HG02852 (cell line): ENCODE measurements at regions not wholly inside any gene's neighbourhood (a gene's known extent, or its start where the extent isn't known, plus 50 kb on each side); places are given as distances from the start of the nearest gene placed in this dataset.
"Not testable (repeated sequence)": the region's sequence is repeated elsewhere in the genome, so short reads cannot be mapped to it uniquely, and the experiment has no call there.

Source experiments
- ATAC-seq: cut with Tn5 transposase; IDR thresholded peaks from one replicate; pipeline ENCODE4 v1.9.1; 2021; ENCODE audit warnings: mild to moderate bottlenecking, moderate library complexity; ENCODE audit not compliant: unreplicated experiment

DNA sequence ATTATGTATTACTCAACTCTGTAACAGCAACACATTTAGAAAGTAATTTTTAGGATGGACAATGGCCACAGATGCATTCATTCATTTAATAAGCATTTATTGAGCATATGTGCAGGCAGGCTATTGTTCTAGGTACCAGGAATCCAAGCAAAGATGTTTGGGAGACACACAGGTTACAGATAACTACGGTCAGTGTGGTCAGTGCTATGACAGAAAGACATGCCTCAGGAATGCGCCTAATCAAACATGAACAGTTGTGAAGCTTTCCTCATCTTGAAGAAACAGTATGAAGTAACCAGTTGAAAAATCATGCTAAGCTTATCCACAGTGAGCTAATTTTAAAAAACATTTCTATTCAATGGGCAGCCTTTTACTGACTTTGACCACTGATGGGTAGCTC, 155.4 kb upstream of the CCDC54 start:
- no peak for ATAC-seq

DNA sequence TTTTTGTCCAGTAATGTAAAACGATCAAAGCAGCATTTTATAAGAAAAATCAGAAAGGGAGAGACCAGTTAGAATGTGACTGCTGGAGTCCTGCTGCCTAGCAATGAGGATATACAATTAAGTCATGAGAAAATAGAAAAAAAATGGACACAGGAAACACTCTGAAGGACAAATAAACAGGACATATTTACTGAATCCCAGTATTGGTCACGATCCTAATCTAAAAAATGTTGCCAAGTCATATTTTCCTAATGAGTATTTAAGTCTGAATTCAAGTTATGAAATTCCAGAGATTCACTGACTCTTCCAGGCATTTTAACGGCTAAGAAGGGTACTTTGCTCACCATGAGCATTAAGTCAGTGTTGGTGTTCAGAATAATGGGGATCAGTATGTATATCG, 154.3 kb upstream of the CCDC54 start:
- ATAC-seq = no peak

DNA sequence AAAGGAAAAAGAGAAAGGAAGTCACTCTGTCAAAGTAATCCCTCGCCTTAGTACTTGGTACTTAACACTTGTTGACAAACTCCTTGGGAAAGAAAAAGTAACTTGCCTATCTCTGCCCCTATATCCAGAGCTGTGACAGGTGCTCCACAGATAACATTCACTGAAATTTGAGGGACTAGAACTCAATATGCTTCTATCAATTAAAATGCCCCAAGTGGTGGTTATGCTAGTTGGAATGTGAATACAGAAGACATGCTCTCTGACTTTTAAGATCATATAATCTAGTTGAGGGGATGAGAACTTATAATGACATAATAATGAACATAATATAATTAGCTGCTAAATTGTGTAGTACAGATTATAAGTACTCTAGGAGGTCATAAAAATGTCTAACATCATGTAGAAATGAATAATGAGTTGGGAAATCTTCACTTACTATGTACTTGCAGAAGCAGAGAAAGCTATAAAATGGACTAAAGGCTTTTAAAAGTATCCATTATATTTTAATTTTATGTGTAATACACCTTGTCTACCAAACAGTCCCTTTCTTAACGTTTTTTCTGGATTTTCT, 153.1 kb upstream of the CCDC54 start:
- no peak for ATAC-seq

DNA sequence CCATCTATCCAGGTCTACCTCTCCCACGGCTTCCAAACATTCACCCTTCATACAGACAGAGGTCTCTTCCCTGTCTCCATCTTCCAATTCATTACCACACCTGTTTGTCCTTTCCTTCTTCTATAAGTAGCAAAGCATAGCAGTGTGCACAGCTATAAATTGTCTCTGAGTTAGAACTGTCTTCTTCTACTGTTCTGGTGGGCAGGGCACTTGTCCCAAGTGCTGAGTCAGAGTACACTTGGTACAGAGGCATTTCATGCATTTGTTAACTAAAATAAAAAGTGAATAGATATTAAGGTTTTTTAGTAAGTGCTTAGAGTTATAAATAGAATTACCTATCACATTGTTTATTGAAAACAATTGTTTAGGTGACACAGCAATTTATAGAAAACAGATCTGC, 150.1 kb upstream of the CCDC54 start:
- ATAC-seq = no peak

DNA sequence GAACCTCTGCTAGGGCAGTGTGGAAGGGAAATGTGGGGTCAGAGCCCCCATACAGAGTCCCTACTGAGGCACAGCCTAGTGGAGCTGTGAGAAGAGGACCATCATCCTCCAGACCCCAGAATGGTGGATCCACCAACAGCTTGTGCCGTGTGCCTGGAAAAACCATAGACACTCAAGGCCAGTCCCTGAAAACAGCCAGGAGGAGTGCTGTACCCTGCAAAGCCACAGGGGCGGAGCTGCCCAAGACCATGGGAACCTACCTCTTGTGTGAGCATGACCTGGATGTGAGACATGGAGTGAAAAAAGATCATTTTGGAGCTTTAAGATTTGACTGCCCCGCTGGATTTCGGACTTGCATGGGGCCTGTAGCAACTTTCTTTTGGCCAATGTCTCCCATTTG, 143.4 kb upstream of the CCDC54 start:
- ATAC-seq = not testable (repeated sequence)

DNA sequence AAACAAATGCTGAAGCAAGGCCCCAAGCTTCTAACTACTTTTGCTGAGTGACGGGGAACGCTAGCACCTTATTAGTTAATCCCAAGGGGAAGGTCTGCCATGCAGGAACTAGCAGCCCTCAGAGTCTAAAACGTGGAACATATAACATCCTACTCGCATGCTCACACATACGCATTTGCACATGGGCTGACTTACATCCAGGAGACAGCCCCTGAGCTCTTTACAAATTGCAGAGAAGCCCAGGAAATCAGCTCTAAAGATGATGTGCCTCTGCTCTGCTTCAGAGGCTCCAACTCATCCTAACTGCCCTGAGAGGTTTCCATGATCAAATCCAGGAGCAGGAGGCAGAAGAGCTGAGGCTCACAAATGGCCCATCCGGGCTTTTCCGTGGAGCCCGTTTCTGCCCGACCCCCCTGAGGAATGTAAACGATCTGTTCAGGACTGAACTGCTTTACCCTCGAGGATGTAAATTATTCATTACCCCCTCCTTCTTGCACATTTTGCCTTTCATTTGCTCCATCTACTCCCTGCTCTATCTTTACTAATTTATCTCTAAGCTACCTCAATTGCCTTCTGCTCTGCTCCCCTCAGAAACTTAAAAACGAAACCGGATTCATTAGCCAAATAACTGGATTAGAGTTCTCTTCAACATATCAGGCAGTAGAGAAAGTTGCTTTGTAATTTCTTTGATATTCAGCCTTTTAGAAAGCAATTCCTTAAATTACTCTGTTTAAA, 141.9 kb upstream of the CCDC54 start:
- peak; percentile 6 for ATAC-seq

DNA sequence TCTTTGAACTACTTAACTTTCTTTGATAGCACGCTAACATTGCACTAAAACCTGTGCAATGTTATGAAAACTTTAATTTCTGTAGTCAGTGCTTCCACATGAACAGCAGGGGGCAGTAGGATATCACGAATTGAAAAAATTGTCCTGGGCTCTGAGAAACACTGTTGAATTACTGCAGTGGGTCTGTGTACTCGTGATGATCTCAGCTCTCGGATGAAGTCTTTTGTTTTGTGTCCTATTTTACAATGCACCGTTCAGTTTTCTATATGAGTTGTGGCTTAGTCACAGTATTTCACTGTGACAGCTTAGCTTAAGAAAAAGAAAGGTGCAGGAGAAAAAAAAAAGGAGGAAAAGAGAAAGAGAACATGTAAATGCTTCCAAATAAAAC, 141.3 kb upstream of the CCDC54 start:
- peak; percentile 63 for ATAC-seq

DNA sequence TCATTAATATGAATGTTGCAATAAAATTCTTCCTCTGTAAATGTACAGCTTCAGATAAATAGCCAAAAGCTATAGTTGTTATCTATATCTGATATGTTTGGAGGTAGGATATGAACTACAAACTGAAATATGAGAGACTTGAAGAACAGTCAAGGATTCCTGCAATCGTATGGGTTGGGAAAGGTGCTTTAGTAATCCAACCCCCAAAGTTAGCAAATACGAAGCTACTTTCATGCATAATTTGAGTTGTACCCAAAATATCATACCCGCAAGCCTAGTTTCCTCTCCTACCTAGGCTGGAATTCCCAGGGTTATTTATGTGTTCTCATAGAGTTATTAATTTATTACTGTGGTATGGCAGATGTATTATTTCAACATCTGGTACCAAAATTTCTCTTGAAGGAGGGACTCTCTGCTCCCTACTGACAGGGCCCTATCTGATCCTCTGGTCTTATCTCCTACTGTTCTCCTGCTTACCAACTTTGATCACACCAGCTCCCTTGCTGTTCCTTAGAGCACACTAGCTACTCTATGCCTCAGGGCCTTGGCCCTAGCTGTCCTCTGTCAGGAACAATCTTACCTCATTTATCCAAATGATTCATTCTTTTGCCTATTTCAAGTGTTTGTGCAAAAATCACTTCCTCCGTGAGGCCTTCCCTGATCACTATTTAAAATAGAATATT, 140.4 kb upstream of the CCDC54 start:
- ATAC-seq = no peak

DNA sequence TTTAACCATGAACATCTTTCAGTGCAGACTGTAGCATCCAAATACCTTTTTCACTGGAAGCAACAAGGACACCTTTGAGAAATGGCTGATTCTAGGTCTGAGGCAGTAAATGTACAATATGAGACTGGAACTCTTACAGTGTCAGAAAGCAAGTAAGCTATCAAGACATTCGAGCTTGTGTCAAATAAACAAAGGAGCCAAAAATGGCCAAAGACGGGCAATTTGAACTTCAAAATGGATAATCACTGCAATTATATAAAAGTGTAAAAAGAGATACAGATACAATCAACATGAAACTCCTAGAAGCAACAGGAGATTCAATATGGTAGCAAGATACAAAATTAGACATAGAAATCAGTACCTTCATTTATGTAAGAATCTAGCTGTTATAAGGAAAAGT, 138.5 kb upstream of the CCDC54 start:
- ATAC-seq = no peak

DNA sequence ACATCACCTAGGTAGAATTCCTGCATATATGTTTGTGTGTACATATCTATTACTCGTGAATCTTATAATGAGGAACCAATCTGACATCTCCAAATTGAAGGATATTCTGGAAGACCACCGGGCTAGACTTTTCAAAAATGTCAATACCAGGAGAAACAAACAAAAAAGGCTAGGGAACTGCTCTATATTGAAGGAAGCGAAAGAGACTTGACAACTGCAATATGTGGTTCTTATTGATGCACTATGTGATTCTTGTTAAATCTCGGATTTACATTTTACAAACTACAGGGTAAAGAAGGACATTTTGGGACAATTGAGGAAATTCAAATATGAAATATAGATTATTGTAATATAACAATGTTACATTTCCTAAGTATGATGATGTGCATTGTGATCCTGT, 137.5 kb upstream of the CCDC54 start:
- ATAC-seq = no peak

DNA sequence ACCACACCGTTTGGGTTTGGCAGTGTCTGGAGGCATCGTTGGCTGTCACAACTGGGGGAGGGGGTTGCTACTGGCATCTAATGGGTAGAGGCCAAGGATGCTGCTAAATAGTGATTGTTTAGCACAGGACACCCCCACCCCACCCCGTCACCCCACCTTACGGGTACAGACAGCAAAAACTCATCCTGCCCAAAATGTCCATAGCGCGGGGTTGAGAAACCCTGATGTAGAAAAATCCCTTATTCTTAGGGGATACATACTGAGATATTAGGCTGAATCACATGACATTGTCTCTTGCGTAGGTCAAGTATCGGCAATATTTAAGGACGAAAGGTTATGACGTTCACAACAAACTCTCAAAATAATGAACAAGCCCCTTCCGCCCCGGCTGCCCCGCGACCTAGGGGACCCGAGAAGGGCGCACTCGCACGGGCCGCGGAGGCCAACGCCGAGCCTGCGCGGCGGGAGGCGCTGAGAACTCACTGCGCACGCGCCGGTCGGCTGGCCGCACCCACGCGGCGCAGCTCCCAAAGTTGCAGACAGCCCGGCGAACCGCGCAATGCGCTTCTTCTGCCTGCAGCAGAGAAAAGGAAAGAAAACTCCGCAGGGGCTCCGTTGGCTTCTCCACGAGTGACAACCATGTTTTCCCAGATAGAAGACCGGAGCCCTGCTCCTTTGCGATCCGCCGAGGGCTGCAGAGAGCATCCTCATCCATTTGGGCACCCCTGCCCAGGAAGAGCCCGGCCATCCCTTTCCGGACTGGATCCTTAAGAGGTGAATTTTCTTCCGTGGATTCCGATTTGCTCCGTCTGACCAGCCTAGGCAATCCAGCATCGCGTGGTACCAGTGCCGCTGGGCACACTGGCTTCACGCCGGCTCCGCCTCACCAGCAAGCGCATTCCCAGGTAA, 136.8 kb upstream of the CCDC54 start:
- peak; percentile 93 for ATAC-seq

DNA sequence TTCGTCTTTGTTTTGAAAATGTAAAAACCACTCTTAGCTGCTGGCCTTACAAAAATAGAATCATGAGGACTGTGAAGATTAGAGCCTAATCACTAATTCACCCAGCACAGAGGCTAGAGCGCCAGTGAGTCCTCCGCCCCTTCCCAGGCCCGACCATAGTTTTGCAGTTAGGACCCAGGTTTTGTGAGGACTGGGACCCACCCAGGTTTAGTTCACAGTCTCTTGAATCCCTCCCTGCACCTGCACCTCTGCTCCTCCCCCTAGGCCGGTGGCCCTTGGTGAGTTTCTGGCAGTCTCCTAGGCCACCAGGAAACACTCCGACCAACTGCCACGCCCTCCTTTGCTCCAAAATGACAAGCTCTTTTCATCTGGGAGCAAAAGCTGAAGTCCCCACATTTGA, 136.0 kb upstream of the CCDC54 start:
- ATAC-seq = peak; percentile 28

DNA sequence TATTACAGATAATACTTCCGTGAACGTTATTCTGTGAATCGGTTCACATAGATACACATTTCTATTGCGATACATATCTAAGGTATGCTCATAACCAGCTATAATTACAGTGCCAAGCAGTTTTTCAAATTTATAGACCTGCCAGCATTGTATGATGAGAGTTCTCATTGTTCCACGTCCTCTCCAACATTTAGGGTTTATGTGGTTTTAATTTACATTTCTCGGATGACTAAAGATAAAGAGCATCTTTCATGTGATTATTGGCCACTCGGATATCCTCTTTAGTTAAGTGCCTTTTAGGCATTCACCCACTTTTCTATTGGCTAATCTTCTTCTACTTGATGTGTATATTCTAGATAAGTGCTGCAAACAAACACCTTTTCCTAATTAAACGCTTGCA, 134.7 kb upstream of the CCDC54 start:
- ATAC-seq = no peak

DNA sequence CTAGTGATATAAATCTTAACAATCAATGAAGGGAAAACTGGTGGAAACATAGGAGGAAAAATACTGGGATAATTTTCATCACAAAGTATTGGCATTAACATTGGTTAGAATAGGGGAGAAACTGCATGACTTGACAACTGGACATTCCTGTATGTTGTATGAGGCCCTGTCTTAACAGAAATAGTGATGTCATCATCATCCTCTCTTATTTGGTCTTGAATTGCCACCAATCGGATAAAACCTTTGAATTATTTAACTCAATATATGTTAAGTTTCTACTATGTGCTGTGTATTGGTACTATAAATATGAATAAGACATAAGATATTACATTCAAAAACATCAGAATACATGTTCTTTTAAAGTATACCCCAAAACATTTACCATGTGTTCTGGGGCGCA, 130.1 kb upstream of the CCDC54 start:
- ATAC-seq = no peak

DNA sequence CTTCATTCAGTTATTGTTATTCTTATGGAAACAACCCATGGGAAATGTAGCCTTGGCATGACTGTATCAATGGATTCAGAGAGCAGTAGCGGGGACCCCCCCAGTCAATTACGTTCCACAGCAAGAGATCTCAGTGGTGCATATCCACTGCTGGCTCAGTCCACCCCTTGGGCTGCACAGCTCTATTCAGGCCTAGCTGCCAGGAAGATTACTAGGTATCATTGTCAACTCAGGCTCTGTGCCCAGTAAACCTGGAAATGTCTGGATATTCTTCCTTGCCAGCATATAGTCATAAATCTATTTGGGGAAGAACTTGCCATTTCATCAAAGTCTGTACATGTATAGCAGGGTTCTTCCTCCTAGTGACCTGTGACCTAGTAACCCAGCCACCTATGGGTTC, 128.1 kb upstream of the CCDC54 start:
- no peak for ATAC-seq

DNA sequence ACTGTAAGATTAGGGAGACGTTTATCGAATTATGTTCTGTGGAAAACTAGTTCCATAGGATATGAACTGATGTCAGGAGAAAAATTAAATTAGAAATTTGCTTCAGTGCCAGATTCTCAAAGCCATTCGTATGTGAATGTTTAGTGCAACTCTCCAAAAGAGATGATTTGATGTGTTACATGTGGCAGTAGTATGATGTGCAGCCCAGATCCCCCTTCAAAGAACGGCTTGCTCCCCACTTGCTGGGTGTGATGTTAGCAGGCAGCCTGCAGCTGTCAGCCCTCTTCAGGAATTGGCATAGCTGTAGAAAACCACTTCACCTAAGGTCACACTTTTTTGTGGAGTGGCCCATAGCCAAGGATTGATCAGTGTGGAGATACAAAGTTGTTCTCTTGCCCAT, 127.0 kb upstream of the CCDC54 start:
- no peak for ATAC-seq

DNA sequence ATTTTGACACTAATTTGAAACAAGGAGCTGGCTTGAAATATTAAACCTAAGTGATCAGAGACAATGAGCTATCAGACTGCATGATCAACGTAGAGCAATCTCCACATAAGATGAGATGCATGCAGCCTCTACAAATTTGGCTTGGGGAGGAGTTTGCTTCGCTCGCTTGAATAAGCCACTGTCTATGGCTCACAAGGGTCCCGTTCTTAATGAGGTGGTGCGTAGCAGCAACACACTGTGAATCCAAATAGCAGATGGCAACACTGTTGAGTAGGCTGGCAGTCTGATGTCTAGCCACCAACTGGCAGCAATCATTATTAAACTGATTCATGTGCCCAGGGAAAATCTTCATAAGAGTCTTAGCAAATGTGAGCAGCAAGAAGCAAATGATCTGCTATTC, 125.4 kb upstream of the CCDC54 start:
- ATAC-seq = no peak

DNA sequence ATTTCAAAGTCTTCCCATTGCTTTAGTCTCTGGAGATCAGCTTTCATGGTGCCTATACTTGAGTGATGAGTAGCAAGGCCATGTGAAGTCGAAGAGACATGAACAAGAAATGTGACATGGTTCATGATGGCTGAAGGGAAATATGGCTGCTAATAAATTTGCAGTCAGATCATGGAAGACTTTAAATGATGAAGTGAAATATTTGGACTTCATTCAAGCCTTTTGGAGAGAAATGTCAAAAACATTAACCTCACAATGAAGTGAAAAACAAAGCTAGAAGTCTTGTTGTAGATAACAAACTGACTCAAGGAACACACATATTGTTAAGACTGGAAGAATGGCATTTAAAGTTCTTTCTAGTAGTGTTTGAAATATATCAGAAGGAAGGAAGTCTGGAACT, 120.3 kb upstream of the CCDC54 start:
- no peak for ATAC-seq

DNA sequence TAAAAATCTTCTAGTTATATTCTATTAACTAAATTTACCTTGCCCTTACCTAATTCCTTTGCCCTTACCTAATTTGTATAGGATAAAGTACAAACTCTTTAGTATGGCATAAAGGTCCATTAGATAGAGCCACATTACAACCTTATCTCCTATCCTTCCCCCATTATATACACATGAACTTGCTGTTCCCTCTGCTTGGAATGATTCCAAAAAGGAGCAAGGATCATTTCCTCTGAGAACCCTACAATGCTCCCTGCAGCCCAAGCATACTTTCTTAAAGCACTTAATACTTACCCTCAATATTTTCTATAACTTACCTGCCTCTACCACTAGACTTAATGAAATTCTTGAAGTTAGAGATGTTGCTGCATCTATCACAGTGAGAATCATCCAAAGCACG, 118.9 kb upstream of the CCDC54 start:
- ATAC-seq = no peak

DNA sequence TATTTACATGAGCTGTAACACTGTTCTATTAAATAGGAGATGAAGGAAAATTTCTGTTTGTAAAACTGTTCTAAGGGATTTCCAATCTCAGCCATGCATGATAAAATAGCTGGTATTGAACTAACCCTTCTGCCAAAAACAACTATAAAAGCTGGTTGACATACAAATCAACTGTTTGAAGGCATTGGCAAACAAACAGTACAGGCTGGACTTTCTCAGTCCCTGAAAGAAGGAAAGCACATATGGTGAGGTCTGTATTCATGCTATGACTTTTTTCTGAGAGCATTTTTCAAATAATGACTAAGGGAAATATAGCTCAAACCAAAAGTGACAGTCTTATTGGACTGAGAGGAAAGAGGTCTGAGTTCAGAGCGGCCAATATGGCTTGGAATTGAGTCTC, 117.0 kb upstream of the CCDC54 start:
- ATAC-seq = no peak

DNA sequence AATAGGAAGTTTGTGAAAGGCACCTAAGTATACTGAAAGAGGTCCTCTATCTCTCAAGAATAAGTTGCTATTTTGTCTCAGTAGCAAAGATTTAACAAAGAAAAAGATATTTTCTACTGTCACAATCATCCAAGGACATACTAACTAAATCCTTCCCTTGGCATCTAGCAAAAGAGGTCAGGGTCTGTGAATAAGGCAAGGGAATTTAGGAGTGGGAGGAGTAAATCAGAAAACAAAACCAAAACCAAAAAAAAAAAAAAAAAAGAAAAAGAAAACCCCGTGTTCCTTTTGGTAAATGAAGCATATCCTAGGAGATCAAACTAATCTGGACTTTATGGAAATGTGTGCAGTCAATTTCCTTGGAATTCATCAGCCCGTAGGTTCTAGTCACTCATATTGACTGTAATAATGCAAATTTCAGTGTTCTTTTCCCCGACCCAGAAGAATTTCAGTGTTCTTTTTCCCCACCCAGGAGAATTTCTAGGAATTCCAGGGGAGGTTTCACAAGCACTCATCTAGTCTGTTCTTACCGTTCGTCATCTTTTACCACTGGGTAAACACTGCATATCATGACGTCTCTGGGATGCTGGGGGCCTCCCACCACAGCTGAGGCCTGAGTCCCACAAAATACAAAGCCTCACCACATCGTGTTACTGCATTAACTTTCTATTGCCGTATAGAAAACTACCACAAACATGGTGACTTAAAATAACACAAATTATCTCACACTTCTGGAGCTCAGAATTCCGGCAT, 113.8 kb upstream of the CCDC54 start:
- ATAC-seq = no peak
